GM12865 (cell line): ENCODE measurements at regions not wholly inside any gene's neighbourhood (a gene's known extent, or its start where the extent isn't known, plus 50 kb on each side); places are given as distances from the start of the nearest gene placed in this dataset.

Experiments used
- DNase-seq: peaks from one replicate; pipeline ENCODE4 v3.0.0; 2010; ENCODE audit warnings: low read depth
- H3K4me3 ChIP-seq: 2 replicates; pipeline ENCODE4 v1.5.1; 2011; ENCODE audit warnings: mild to moderate bottlenecking, low read depth, low read length, control low read depth
- TF ChIP-seq, protein P1 (sequence below): IDR thresholded peaks from 2 replicates; pipeline ENCODE4 v1.5.1; 2011; ENCODE audit warnings: low read length, control low read depth, low read depth, inconsistent platforms; ENCODE audit not compliant: insufficient read depth; ENCODE audit errors: missing control alignments

DNA sequence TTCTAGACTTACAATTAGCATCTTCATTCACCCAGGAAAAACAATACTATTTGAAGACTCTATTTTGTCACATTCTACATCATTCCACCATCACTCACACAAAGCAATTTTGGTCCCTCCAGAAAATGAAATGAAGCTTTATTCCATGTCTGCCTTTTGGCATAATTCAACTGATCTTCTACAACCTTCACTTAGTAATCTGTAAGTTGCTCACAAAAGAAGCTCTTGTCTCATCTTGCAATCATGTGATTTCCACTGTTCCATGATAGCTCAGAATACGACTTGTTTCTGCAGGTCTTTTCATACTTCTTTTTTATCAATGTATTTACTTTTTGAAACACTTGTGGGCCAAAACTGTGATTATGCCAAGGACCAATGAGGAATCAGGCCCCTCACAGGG, 261.9 kb upstream of the NR4A3 start:
- H3K4me3 ChIP-seq, result no peak overlapping the region
- DNase-seq, result no peak
- TF ChIP-seq, protein P1, sequence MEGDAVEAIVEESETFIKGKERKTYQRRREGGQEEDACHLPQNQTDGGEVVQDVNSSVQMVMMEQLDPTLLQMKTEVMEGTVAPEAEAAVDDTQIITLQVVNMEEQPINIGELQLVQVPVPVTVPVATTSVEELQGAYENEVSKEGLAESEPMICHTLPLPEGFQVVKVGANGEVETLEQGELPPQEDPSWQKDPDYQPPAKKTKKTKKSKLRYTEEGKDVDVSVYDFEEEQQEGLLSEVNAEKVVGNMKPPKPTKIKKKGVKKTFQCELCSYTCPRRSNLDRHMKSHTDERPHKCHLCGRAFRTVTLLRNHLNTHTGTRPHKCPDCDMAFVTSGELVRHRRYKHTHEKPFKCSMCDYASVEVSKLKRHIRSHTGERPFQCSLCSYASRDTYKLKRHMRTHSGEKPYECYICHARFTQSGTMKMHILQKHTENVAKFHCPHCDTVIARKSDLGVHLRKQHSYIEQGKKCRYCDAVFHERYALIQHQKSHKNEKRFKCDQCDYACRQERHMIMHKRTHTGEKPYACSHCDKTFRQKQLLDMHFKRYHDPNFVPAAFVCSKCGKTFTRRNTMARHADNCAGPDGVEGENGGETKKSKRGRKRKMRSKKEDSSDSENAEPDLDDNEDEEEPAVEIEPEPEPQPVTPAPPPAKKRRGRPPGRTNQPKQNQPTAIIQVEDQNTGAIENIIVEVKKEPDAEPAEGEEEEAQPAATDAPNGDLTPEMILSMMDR, result no peak

DNA sequence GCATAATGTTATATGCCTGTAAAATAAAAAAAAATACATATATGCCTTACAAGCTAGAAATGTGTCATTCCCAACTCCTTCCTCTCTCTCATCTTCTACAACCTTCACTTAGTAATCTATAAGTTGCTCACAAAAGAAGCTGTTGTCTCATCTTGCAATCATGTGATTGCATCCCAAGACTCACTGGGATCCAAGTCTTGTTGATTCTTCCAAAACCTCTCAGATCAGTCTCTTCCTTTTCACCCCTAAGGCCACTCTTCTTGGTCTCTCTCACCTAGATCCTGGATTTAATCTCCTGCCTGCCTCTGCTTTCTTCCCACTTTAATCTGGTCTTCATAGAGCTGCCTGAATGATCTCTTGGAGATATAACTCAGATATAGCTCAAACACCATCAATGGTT, 261.1 kb upstream of the NR4A3 start:
- no peak overlapping the region for H3K4me3 ChIP-seq
- TF ChIP-seq, protein P1, result no peak
- DNase-seq, result no peak

DNA sequence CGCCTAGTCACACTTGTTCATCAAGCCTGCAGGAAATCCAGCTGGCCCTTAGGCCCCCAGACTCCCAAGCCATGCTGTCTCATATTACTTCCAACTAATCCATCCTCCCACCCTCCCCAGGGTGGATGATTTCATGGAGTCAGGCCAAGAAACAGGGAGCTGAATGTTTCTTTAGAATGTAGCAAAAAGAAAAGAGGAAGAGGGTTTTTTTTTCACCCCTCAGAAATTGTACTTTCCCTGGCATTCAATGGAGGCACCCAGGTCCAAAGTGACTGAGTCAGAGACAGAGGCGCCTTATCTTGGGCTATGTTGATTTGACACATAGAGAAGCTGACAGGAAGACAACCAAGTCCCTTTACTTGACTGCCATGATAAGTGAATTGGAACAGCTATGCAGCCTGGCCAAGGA, 260.2 kb upstream of the NR4A3 start:
- DNase-seq, result no peak
- H3K4me3 ChIP-seq, result no peak overlapping the region
- TF ChIP-seq, protein P1, result no peak

DNA sequence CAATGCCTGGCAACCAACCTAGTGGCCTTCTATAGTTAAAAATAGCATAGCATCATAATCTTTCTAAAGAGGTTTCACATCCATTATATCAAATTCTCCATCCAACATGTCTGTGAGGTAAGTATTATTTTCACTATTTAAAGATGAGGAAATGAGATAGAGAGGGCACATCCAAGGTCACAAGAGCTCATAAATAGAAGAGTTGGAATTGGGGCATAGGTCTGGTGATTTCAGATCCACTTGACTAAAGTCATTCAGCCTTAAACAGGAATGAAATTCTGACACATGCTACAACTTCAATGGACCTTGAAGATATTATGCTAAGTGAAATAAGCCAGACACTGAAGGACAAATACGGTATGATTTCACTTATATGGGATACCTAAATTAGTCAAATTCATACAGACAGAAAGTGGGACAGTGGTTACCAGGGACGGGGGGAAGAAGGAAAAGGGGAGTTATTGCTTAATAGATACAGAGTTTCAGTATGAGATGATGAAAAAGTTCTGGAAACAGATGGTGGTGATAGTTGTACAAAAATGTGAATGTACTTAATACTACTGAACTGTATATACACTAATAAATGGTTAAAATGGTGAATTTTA, 259.6 kb upstream of the NR4A3 start:
- no peak for DNase-seq
- TF ChIP-seq, protein P1, result no peak

DNA sequence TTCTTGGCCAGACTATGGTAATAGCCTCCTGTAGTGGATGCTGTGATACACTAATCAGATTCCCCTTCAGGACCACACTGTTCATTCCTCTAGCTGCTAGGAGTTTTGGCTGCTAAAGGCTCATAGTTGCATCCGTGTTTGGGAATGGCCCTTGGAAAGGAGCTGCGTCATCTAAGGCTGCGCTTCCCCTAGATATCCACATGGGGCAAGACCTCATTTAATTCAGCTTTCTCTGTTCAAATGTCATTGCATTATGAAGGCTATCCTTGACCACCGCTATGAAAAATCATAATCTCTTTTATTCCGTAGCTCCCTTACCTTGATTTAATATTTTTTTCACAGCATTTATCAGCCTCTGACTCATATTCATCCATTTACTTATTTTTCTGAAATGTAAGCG, 258.3 kb upstream of the NR4A3 start:
- no peak for DNase-seq
- no peak overlapping the region for H3K4me3 ChIP-seq
- TF ChIP-seq, protein P1, result no peak

More for the DNA sequence above, 259.6 kb upstream of the NR4A3 start:
- no peak overlapping the region for H3K4me3 ChIP-seq

DNA sequence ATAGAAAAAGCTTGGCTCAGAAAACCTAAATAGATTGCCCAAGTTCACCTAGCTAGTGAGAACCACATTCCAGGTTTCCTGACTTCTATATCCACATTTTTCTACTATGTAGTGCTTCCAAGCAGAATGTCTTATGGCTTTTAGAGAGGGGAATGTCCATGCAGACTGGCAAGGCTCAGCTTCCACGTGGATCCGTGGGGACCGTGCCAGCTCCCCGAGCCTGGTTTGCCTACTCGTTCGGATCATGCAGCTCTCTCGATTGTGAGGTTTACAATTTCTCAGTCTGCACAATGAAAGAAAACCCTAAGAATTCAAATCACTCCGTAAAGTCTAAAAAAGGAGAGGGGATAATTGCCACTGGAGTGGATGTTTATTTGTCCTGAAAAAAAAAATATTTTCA, 256.5 kb upstream of the NR4A3 start:
- TF ChIP-seq, protein P1, result no peak
- no peak for DNase-seq
- no peak overlapping the region for H3K4me3 ChIP-seq

DNA sequence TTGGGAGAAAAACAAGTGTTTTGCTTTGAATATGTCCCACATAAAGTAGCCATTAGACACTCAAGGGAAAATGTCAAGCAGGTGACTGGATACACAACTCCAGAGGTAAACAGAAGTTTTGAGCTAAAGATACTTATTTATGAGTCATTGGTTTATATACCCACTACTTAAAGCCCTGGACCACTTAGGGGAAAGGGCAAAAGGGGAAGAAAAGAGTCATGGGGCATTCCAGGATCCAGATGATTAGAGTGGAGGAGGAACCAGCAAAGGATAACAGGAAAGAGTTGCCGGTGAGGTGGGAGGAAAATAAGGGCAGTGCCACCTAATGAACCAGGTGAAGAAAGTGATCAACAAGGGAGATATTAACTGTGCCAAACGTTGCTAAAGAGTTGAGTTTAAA, 254.2 kb upstream of the NR4A3 start:
- TF ChIP-seq, protein P1, result no peak
- no peak for DNase-seq
- no peak overlapping the region for H3K4me3 ChIP-seq
